Mesendoderm (in vitro differentiated cells): ENCODE measurements at regions not wholly inside any gene's neighbourhood (a gene's known extent, or its start where the extent isn't known, plus 50 kb on each side); places are given as distances from the start of the nearest gene placed in this dataset.

ENCODE experiments used
- DNase-seq: peaks from one replicate; pipeline ENCODE4 v3.0.0; 2013
- H2AK5ac ChIP-seq: 2 replicates; pipeline ENCODE4 v1.6.1; 2013; ENCODE audit warnings: low read length, inconsistent platforms
- H2BK120ac ChIP-seq: 2 replicates; pipeline ENCODE4 v1.6.1; 2013; ENCODE audit warnings: low read depth, mild to moderate bottlenecking, low read length, moderate library complexity, mixed read lengths
- H2BK15ac ChIP-seq: replicated peaks from 2 replicates; pipeline ENCODE4 v1.6.1; 2013; ENCODE audit warnings: low read depth, mild to moderate bottlenecking, moderate library complexity
- H2BK5ac ChIP-seq: 2 replicates; pipeline ENCODE4 v1.6.1; 2013; ENCODE audit warnings: low read length, inconsistent platforms
- H3K18ac ChIP-seq: 2 replicates; pipeline ENCODE4 v1.6.1; 2013; ENCODE audit warnings: mild to moderate bottlenecking, low read length, mixed read lengths
- H3K23ac ChIP-seq: one replicate; pipeline ENCODE4 v1.6.1; 2013; ENCODE audit warnings: low read length
- H3K27ac ChIP-seq: 2 replicates; pipeline ENCODE4 v1.5.1; 2013; ENCODE audit warnings: low read depth, mild to moderate bottlenecking, inconsistent platforms, low read length, moderate library complexity
- H3K27me3 ChIP-seq: 2 replicates; pipeline ENCODE4 v1.6.1; 2013; ENCODE audit warnings: low read length, control low read depth, mild to moderate bottlenecking, inconsistent platforms; ENCODE audit not compliant: insufficient read depth, poor library complexity
- H3K36me3 ChIP-seq: 2 replicates; pipeline ENCODE4 v1.6.1; 2013; ENCODE audit warnings: low read length, inconsistent platforms; ENCODE audit not compliant: control insufficient read depth, insufficient read depth
- H3K4ac ChIP-seq: one replicate; pipeline ENCODE4 v1.6.1; 2013; ENCODE audit warnings: low read depth, mild to moderate bottlenecking, low read length, moderate library complexity
- H3K4me1 ChIP-seq: 2 replicates; pipeline ENCODE4 v1.6.1; 2013; ENCODE audit warnings: low read depth, low read length, inconsistent platforms; ENCODE audit not compliant: control insufficient read depth
- H3K4me2 ChIP-seq: 2 replicates; pipeline ENCODE4 v1.6.1; 2013; ENCODE audit warnings: low read length
- H3K4me3 ChIP-seq: 2 replicates; pipeline ENCODE4 v1.5.1; 2013; ENCODE audit warnings: mild to moderate bottlenecking, low read length
- H3K56ac ChIP-seq: one replicate; pipeline ENCODE4 v1.6.1; 2013; ENCODE audit warnings: low read length
- H3K79me1 ChIP-seq: 2 replicates; pipeline ENCODE4 v1.6.1; 2013; ENCODE audit warnings: low read length, inconsistent platforms
- H3K79me2 ChIP-seq: 2 replicates; pipeline ENCODE4 v1.6.1; 2013; ENCODE audit warnings: mild to moderate bottlenecking, low read length; ENCODE audit not compliant: control insufficient read depth, insufficient read depth
- H3K9ac ChIP-seq: 2 replicates; pipeline ENCODE4 v1.6.1; 2013; ENCODE audit warnings: low read length, inconsistent platforms
- H4K5ac ChIP-seq: one replicate; pipeline ENCODE4 v1.6.1; 2013; ENCODE audit warnings: low read length
- H4K8ac ChIP-seq: one replicate; pipeline ENCODE4 v1.6.1; 2013; ENCODE audit warnings: low read depth, mild to moderate bottlenecking, control low read depth, low read length, moderate library complexity
- WGBS: extraction: QIAGEN DNeasy Blood & Tissue Kit; methylation state at CpG from one replicate; pipeline ENCODE4 v1.1.7; 2013; ENCODE audit warnings: low lambda C conversion rate, missing lambda C conversion rate; ENCODE audit not compliant: insufficient coverage; ENCODE audit errors: extremely low coverage; 5-methylcytosine and 5-hydroxymethylcytosine counted together

- Histone ChIP-seq H2BK120ac (no peak overlapping the region), H3K4ac (no peak overlapping the region), H4K8ac (no peak overlapping the region), H2AK5ac (no peak overlapping the region), H3K79me1 (no peaks in the 10 kb centered on the region), H3K23ac (no peak overlapping the region), H3K56ac (no peak overlapping the region), H3K4me1 (no peaks in the 10 kb centered on the region), H3K79me2 (no peaks in the 10 kb centered on the region), H3K27ac (no peak overlapping the region), H2BK5ac (no peak overlapping the region), H3K36me3 (no peaks in the 10 kb centered on the region), H3K4me2 (no peak overlapping the region), H3K4me3 (no peak overlapping the region), H3K9ac (no peak overlapping the region), H3K27me3 (no peaks in the 10 kb centered on the region), H4K5ac (no peak overlapping the region), H3K18ac (no peak overlapping the region), H2BK15ac (no peak overlapping the region)
- no CpG with 5 or more reads among the region's 1 CpG for WGBS
- DNase-seq, result no peak
Observed at GRCh38 chr6:90428514-90428913, 131.9 kb upstream of the BACH2 start.

GRCh38 chr6:90425161-90425641 is 128.6 kb upstream of the BACH2 start:
- H3K56ac ChIP-seq, result no peak overlapping the region
- H3K4me2 ChIP-seq, result no peak overlapping the region

GRCh38 chr6:90424580-90424979 is 127.9 kb upstream of the BACH2 start:
- Histone ChIP-seq H3K27ac (no peak overlapping the region), H2AK5ac (no peak overlapping the region), H4K8ac (no peak overlapping the region), H3K4me3 (no peak overlapping the region), H3K27me3 (no peaks in the 10 kb centered on the region), H3K9ac (no peak overlapping the region), H3K18ac (no peak overlapping the region), H3K4me2 (no peak overlapping the region), H2BK5ac (no peak overlapping the region), H3K56ac (no peak overlapping the region), H2BK120ac (no peak overlapping the region), H3K4ac (no peak overlapping the region), H3K79me2 (no peaks in the 10 kb centered on the region), H4K5ac (no peak overlapping the region), H3K23ac (no peak overlapping the region), H2BK15ac (no peak overlapping the region), H3K4me1 (no peaks in the 10 kb centered on the region), H3K36me3 (no peaks in the 10 kb centered on the region), H3K79me1 (no peaks in the 10 kb centered on the region)
- no peak for DNase-seq

More at GRCh38 chr6:90425161-90425641, 128.6 kb upstream of the BACH2 start:
- no peak overlapping the region for H3K9ac ChIP-seq
- H4K5ac ChIP-seq, result no peak overlapping the region
- no peaks in the 10 kb centered on the region for H3K79me1 ChIP-seq
- no peak overlapping the region for H2AK5ac ChIP-seq
- no peaks in the 10 kb centered on the region for H3K79me2 ChIP-seq
- no peak for DNase-seq
- H3K27ac ChIP-seq, result no peak overlapping the region
- no peak overlapping the region for H3K23ac ChIP-seq
- no peak overlapping the region for H2BK5ac ChIP-seq
- WGBS, result no CpG with 5 or more reads among the region's 5 CpGs
- H3K18ac ChIP-seq, result no peak overlapping the region
- H3K36me3 ChIP-seq, result no peaks in the 10 kb centered on the region
- no peak overlapping the region for H2BK15ac ChIP-seq
- H2BK120ac ChIP-seq, result no peak overlapping the region
- no peak overlapping the region for H3K4ac ChIP-seq
- no peak overlapping the region for H4K8ac ChIP-seq
- no peaks in the 10 kb centered on the region for H3K27me3 ChIP-seq
- H3K4me1 ChIP-seq, result no peaks in the 10 kb centered on the region
- H3K4me3 ChIP-seq, result no peak overlapping the region

- no peak overlapping the region for H3K27ac ChIP-seq
- no peak overlapping the region for H2BK120ac ChIP-seq
- DNase-seq, result no peak
- H3K4me1 ChIP-seq, result no peaks in the 10 kb centered on the region
- no peaks in the 10 kb centered on the region for H3K79me1 ChIP-seq
- H2BK5ac ChIP-seq, result no peak overlapping the region
- no peak overlapping the region for H4K5ac ChIP-seq
- H3K79me2 ChIP-seq, result no peaks in the 10 kb centered on the region
- H3K18ac ChIP-seq, result no peak overlapping the region
- no peak overlapping the region for H3K23ac ChIP-seq
- no peak overlapping the region for H2AK5ac ChIP-seq
- H3K4me3 ChIP-seq, result no peak overlapping the region
- no peak overlapping the region for H3K9ac ChIP-seq
- H3K4ac ChIP-seq, result no peak overlapping the region
- no peak overlapping the region for H3K56ac ChIP-seq
- H4K8ac ChIP-seq, result no peak overlapping the region
- no peak overlapping the region for H2BK15ac ChIP-seq
- H3K27me3 ChIP-seq, result no peaks in the 10 kb centered on the region
- no CpG with 5 or more reads among the region's 1 CpG for WGBS
- no peaks in the 10 kb centered on the region for H3K36me3 ChIP-seq
- H3K4me2 ChIP-seq, result no peak overlapping the region
Observed at GRCh38 chr6:90421666-90422065, 125.0 kb upstream of the BACH2 start.

GRCh38 chr6:90420500-90420899 is 123.9 kb upstream of the BACH2 start:
- no peak overlapping the region for H3K56ac ChIP-seq
- H2BK5ac ChIP-seq, result no peak overlapping the region
- H3K27ac ChIP-seq, result no peak overlapping the region
- no peaks in the 10 kb centered on the region for H3K36me3 ChIP-seq
- H3K4me1 ChIP-seq, result no peaks in the 10 kb centered on the region
- H2AK5ac ChIP-seq, result no peak overlapping the region
- H3K27me3 ChIP-seq, result no peaks in the 10 kb centered on the region
- no peak overlapping the region for H4K8ac ChIP-seq
- H3K9ac ChIP-seq, result no peak overlapping the region
- no peak overlapping the region for H2BK120ac ChIP-seq
- no peak for DNase-seq
- no peaks in the 10 kb centered on the region for H3K79me1 ChIP-seq
- no peak overlapping the region for H4K5ac ChIP-seq
- H3K18ac ChIP-seq, result no peak overlapping the region
- no peak overlapping the region for H3K4me2 ChIP-seq
- H2BK15ac ChIP-seq, result no peak overlapping the region
- no peak overlapping the region for H3K4ac ChIP-seq
- no CpG with 5 or more reads among the region's 6 CpGs for WGBS
- H3K23ac ChIP-seq, result no peak overlapping the region
- H3K79me2 ChIP-seq, result no peaks in the 10 kb centered on the region
- no peak overlapping the region for H3K4me3 ChIP-seq

GRCh38 chr6:90417385-90417784 is 120.7 kb upstream of the BACH2 start:
- Histone ChIP-seq H3K18ac (no peak overlapping the region), H3K27me3 (no peaks in the 10 kb centered on the region), H2BK15ac (no peak overlapping the region), H3K79me1 (no peaks in the 10 kb centered on the region), H3K27ac (no peak overlapping the region), H2AK5ac (no peak overlapping the region), H2BK120ac (no peak overlapping the region), H3K79me2 (no peaks in the 10 kb centered on the region), H3K9ac (no peak overlapping the region), H3K4me3 (no peak overlapping the region), H3K36me3 (no peaks in the 10 kb centered on the region), H3K4ac (no peak overlapping the region), H3K4me2 (no peak overlapping the region), H4K5ac (no peak overlapping the region), H4K8ac (no peak overlapping the region), H3K4me1 (peaks cover 3% of the 10 kb centered on the region), H3K56ac (no peak overlapping the region), H2BK5ac (no peak overlapping the region), H3K23ac (no peak overlapping the region)
- no CpG with 5 or more reads among the region's 1 CpG for WGBS
- DNase-seq, result no peak
